Lower lobe of right lung (tissue), 2 donors: ENCODE measurements at regions not wholly inside any gene's neighbourhood (a gene's known extent, or its start where the extent isn't known, plus 50 kb on each side); places are given as distances from the start of the nearest gene placed in this dataset.

Experiments used
- ATAC-seq, 2 donors: fragments of 200-7000 bp; cut with Tn5 transposase; one replicate each; pipeline ENCODE4 v1.9.1; 2020 to 2022; ENCODE audit warnings: mild to moderate bottlenecking in 2 of 2, moderate library complexity in 2 of 2
- DNase-seq: peaks from one replicate; pipeline ENCODE4 v3.0.0-alpha.2; 2020
- H3K27ac ChIP-seq: fragments of 200-600 bp; one replicate; pipeline ENCODE4 v1.8.0; 2022
- H3K27me3 ChIP-seq: fragments of 200-600 bp; one replicate; pipeline ENCODE4 v1.8.0; 2022; ENCODE audit warnings: low read depth
- H3K36me3 ChIP-seq: fragments of 200-600 bp; one replicate; pipeline ENCODE4 v1.8.0; 2022; ENCODE audit warnings: mild to moderate bottlenecking
- H3K4me1 ChIP-seq: fragments of 200-600 bp; one replicate; pipeline ENCODE4 v1.8.0; 2022
- H3K4me3 ChIP-seq: fragments of 200-600 bp; one replicate; pipeline ENCODE4 v1.8.0; 2022; ENCODE audit warnings: mild to moderate bottlenecking
- H3K9me3 ChIP-seq: fragments of 200-600 bp; one replicate; pipeline ENCODE4 v1.8.0; 2022
- intact Hi-C: fragments of 100-400 bp; cut with DNase I; formaldehyde crosslinking; loops from one replicate; pipeline ENCODE4 v1.11.0; 2022
- TF ChIP-seq, protein P1 (sequence below): fragments of 200-600 bp; IDR thresholded peaks from one replicate; pipeline ENCODE4 v1.8.0; 2022; ENCODE audit warnings: antibody characterized with exemption, mild to moderate bottlenecking
- donor health status: DM: no; HTN: yes; CAD: no; lungs with severe emphysema.

GRCh38 chr3:73683706-73684105 is 59.0 kb upstream of the PDZRN3 start:
- intact Hi-C loops, result no loop called here
- no peaks in the 10 kb centered on the region for H3K27me3 ChIP-seq
- DNase-seq (no peak), ATAC-seq (no peak)
- no peak overlapping the region for H3K27ac ChIP-seq
- H3K4me3 ChIP-seq, result no peak overlapping the region
- TF ChIP-seq, protein P1, sequence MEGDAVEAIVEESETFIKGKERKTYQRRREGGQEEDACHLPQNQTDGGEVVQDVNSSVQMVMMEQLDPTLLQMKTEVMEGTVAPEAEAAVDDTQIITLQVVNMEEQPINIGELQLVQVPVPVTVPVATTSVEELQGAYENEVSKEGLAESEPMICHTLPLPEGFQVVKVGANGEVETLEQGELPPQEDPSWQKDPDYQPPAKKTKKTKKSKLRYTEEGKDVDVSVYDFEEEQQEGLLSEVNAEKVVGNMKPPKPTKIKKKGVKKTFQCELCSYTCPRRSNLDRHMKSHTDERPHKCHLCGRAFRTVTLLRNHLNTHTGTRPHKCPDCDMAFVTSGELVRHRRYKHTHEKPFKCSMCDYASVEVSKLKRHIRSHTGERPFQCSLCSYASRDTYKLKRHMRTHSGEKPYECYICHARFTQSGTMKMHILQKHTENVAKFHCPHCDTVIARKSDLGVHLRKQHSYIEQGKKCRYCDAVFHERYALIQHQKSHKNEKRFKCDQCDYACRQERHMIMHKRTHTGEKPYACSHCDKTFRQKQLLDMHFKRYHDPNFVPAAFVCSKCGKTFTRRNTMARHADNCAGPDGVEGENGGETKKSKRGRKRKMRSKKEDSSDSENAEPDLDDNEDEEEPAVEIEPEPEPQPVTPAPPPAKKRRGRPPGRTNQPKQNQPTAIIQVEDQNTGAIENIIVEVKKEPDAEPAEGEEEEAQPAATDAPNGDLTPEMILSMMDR, result no peak
- H3K9me3 ChIP-seq, result no peaks in the 10 kb centered on the region
- no peaks in the 10 kb centered on the region for H3K4me1 ChIP-seq
- H3K36me3 ChIP-seq, result no peaks in the 10 kb centered on the region

DNA sequence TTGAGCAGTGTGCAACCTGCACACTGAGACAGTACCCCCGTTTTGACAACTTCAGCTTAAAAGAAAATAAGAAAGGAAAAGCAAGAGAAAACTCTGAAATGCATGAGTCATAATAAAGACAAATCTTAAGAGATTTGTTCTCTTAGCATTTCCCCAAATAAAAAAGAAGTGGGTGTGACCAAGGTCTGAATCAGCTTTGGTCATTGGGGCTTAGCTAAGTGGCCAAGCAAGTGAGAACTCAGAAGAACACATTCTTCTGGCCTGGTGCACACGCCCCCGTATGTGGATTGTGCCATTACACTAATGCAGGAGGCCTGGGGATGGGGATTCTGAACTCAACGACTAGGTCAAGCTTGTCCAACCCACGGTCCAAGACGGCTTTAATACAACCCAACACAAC is 56.9 kb upstream of the PDZRN3 start:
- Histone ChIP-seq H3K4me1 (no peaks in the 10 kb centered on the region), H3K9me3 (no peaks in the 10 kb centered on the region), H3K4me3 (no peak overlapping the region), H3K27me3 (no peaks in the 10 kb centered on the region), H3K27ac (no peak overlapping the region), H3K36me3 (no peaks in the 10 kb centered on the region)
- intact Hi-C loops, result no loop called here
- no peak for ATAC-seq
- TF ChIP-seq, protein P1, result no peak
- no peak for DNase-seq

DNA sequence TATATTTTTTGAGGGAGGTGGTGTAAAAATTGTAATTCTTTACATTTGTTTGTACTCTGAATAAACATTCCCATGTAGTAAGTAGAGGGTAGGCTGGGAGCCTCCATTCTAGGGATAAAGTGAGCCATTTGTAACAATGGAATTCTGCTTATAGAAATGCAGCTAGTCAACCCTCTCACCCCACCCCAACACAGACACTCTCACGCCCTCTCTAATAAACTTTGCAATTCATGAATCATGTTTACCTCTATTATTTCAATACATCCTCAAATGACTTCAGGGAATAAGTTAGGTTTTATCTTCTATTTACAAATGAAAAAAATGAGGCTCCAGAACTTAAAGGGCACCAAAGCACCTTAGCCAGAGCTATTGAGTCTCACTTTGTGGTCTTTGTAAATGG is 56.5 kb upstream of the PDZRN3 start:
- intact Hi-C loops, result no loop called here

GRCh38 chr3:73680391-73681095 is 55.8 kb upstream of the PDZRN3 start:
- intact Hi-C loops, result no loop called here
- TF ChIP-seq, protein P1, result no peak

More for the DNA sequence above, 56.5 kb upstream of the PDZRN3 start:
- DNase-seq, result no peak
- TF ChIP-seq, protein P1, result no peak
- Histone ChIP-seq H3K4me3 (no peak overlapping the region), H3K4me1 (no peaks in the 10 kb centered on the region), H3K9me3 (no peaks in the 10 kb centered on the region), H3K27me3 (no peaks in the 10 kb centered on the region), H3K27ac (no peak overlapping the region), H3K36me3 (no peaks in the 10 kb centered on the region)
- no peak for ATAC-seq

GRCh38 chr3:73677336-73678024 is 52.7 kb upstream of the PDZRN3 start:
- H3K36me3 ChIP-seq, result no peaks in the 10 kb centered on the region
- DNase-seq (no peak), ATAC-seq (no peak)
- no peak overlapping the region for H3K27ac ChIP-seq
- no peaks in the 10 kb centered on the region for H3K27me3 ChIP-seq
- no peak overlapping the region for H3K4me3 ChIP-seq
- TF ChIP-seq, protein P1, result no peak
- no peaks in the 10 kb centered on the region for H3K4me1 ChIP-seq
- H3K9me3 ChIP-seq, result no peaks in the 10 kb centered on the region
- intact Hi-C loops, result no loop called here

More at GRCh38 chr3:73680391-73681095, 55.8 kb upstream of the PDZRN3 start:
- H3K27ac ChIP-seq, result no peak overlapping the region
- no peaks in the 10 kb centered on the region for H3K27me3 ChIP-seq
- DNase-seq (no peak), ATAC-seq (no peak)
- H3K4me1 ChIP-seq, result no peaks in the 10 kb centered on the region
- no peaks in the 10 kb centered on the region for H3K36me3 ChIP-seq
- H3K9me3 ChIP-seq, result no peaks in the 10 kb centered on the region
- H3K4me3 ChIP-seq, result no peak overlapping the region
